ENCODE measurements at regions not wholly inside any gene's neighbourhood (a gene's known extent, or its start where the extent isn't known, plus 50 kb on each side); places are given as distances from the start of the nearest gene placed in this dataset.

DNA sequence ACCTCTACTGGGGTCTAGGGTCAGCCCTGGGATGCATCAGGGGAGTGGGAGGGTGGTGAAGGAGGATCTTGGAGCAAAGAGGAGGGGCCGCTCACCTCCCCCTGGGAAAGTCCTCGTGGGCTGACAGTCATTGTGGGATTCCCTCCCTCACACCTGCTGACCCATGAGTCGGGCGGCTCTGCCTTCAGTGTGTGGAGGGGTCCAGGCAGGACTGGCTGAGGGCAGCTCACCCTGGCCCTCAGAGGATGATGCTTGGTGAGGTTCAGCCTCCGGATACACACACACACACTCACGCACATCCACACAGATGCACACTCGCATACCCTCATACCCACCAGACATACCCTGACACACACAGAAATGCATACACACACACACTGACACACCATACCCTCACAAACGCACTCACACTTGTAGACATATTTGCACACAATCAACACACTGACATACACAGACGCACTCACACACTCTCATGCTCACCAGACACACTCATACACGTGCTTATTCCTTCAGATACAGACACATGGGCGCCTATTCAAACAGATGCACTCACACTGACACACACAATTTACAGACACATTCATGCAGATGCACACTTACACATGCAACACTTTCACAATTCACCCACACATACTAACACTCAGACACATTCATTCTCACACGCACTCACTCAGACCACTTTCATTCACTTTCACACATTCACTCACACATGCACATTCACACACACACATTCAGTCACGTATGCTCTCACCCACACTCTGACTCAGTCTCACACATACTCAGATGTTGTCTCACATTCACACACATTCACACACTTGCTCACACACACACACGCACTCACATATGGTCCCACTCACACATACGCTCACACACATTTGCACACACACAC is 105.1 kb upstream of the RPL38 start:
- no peak for DNase-seq

DNA sequence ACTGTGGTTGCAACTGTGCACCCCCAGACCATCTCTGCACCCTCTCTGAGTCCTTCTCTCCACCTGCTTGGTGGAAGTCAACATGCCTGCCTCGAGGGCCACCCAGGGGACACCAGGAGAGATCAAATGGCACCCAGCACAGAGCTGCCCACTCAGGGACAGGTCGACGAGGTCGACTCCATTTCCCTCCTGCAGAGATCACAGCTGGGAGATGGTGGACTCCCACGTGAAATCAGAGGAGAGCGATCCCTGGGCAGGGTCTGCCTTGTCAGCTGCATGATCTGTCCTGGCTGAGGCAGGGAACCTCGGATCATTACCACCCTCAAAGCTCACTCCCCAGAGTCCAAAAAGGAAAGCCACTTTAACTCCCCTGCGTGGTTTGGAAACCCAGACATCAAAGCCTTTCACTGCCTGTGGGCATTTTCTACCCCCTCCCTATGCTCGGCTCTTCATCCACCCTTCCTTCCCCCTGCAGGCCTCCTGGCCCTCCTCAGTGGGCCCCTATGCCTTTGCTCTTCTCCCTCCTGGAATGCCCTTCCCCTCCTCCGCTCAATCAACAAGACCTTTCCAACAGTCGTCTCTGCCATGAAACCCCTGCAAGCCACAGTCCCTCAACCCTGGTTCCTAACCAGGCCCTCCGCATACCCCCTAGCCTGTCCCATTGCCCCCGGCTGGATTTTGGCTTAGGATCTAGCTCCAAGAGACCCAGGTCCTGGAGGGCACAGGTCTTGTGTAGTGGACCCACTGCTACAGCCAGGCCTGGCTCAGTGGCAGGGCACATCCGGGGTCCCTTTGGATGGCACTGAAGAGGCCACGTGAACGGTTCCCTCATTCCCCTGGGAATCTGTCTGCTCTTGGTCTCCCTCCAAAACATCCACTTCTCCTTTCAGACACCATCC is 103.8 kb upstream of the RPL38 start:
- no peak for DNase-seq

DNA sequence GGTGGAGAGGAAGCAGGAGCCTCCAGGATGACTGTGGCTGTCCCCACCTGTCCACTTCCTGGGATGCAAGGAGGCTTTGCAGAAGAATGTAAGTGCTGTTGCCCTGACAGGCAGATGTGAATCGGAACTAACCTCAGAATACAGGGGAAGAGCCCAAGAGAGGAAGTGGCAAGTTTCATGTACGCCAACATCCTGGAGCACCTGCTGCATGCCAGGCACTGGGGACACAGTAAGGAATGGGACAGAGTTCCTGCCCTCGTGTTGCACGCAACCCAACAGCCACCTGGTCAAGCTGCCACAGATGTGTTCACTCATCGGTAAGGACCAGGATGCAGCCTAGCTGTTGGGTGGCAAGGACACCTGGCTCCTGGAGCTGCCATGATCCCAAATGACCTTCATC is 98.6 kb upstream of the RPL38 start:
- DNase-seq, result no peak

DNA sequence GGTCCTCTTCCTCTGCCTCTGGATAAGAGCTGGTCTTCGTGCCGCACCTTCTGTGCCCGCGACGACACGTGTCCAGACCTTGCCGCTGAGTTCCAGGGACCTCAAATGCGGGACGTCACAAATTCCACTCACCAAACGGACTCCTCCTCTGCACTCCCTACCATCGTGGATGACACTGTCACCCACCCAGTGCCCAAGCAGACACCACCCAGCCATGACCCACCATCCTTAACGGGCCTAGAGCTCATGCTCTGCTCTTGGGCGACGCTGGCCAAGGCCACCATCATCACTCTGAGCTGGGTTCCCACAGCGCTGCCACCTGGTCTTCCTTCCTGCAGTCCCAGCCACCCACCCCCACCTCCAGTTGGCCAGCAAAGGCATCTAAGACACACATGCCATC is 96.4 kb upstream of the RPL38 start:
- DNase-seq, result no peak

DNA sequence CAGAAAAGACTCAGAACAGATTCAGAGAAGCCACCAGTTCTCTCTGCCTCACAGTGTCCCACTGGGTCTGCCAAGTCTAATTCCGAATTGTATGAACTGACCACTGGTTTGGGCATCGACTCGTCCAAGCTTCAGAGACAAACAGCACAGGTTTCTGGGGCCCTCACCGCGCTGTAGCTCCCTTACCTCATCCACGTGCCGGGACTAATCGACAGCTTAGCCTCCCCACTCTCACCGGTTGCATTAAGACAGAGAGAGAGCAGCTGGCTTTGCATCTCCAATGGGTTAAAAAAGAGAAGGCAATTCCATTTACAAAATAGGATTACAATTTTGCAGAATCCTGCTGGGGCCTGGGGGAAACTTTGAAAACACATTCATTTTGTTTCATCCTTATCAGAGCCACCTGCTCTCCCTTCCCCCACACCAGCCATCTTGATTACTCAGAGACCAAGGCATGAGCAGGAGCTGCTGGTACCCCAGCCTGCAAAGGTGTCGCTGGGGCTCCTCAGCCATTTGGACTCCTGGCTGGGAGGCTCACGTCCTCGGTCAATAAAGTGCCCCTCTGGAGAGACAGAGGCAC is 95.3 kb upstream of the RPL38 start:
- no peak for DNase-seq

DNA sequence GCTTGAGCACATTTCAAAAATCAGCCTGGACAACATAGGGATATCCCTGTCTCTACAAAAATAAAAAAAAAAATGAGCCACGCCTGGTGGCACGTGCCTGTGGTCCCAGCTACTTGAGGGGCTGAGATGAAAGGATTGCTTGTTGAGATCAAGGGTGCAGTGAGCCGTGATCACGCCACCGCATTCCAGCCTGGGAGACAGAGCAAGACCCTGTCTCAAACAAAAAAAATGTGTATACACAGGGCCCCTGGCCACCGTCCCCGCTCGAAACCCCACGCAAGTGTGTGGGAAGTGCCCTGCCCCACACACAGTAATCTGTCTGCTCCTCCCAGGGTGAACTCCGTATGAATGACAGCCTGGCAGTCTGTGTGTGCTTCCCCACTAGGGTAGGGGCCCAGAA is 93.0 kb upstream of the RPL38 start:
- no peak for DNase-seq

DNA sequence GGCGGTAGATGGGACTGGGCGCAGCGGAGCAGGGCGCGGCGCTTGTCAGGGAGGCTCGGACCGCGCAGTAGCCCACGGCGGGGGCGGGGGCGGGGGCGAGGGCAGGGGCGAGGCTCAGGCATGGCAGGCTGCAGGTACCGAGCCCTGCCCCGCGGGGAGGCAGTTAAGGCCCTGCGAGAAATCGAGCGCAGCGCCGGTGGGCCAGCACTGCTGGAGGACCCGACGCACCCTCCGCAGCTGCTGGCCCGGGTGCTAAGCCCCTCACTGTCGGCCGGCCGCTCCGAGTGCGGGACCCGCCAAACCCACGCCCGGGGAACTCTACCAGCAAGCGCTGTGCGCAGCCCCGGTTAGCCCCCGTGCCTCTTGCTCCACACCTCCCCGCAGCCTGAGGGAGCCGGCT is 90.2 kb upstream of the RPL38 start:
- DNase-seq, result no peak

DNA sequence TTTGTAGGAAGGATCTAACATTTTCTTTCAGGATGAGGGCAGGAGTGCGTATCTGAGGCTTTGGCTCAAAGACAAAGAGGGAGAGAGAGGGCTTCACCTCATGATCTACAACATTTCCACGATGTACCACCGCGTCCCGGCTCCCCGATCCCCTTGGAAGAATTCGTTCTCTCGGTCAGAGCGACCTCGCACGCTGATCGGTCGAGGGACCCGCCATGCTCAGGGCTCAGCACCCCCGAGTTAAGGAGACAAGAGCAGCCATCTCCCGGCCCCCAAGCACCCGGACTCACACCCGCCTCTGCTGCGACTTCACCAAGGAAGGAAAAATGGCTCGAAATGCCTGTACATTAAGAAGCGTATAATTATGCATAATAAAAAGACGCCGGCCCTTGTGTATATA is 89.5 kb upstream of the RPL38 start:
- no peak for DNase-seq

DNA sequence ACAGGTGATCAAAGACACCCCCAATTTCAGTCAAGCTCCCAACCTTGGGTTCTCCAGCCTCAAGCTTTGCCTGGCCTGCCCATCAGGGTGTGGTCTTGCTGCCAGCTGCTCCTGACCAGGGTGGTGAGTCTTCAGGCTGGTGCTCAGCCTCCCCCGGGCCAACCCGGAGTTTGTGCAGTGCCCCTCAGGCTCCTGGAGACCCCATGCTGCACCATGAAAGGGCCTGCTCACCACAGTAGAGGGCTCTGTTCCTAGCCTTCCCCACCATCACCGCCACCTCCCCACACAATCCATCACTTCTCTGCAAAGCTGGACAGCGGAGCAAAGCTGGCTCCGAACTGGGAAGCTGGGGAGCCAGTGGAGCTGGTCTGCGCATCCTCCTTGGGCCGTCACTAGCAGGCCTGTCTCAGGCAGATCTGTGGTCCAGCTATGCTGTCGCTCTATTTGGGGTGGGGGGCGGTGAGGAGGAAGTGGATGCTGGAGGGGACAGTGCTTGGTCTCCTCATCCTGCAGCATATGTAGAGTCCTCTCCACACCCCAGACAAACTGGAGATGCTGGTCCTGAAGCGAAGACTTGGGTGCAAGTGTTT is 88.5 kb upstream of the RPL38 start:
- DNase-seq, result no peak

DNA sequence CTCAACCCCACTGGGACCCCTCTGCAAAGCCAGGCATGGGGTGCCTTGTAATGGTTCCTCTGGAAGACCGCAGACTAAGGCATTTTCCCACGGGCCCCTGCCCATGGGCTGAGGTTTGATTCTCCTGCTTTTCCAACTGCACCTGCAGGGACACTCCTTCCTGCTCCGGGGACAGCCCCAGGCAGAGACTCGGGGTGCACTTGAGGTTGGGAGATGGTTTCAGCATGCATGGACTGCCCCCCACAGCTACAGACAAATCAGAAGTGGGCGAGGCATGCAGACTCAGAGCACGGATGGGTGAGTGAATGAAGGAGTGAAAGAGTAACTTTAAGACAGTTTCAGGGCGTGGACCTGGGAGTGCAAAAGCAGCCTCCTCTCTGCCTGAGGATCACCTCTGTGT is 87.9 kb upstream of the RPL38 start:
- DNase-seq, result no peak

DNA sequence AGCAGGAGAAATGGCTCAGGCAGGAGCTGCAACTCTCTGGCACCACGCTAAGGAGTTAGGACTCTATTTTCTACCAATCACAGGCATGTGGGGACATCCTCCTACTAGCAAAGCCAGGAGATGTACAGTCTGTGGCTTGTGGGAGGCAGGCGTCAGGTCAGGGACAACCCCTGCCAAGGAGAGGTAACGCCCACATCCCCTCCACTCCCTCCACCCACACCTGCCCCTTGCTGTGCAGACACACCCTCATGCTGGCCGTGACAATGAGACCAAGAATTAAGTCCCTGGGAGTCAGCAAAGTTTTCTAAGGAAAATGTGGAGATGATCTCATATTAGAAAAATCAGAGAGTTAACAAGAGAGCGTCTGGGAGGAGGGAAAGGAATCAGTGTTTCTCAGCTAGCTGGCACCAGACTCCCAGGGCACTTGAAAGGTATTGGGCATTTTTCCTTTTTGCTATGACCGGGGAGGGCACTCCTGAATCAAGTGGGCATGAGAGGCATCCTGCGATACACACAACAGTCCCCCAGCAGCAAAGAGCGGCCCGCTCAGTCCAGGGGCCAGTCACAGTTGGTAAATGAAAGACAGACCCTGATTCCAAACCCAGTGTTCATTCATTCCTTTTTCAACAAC is 87.3 kb upstream of the RPL38 start:
- DNase-seq, result no peak

DNA sequence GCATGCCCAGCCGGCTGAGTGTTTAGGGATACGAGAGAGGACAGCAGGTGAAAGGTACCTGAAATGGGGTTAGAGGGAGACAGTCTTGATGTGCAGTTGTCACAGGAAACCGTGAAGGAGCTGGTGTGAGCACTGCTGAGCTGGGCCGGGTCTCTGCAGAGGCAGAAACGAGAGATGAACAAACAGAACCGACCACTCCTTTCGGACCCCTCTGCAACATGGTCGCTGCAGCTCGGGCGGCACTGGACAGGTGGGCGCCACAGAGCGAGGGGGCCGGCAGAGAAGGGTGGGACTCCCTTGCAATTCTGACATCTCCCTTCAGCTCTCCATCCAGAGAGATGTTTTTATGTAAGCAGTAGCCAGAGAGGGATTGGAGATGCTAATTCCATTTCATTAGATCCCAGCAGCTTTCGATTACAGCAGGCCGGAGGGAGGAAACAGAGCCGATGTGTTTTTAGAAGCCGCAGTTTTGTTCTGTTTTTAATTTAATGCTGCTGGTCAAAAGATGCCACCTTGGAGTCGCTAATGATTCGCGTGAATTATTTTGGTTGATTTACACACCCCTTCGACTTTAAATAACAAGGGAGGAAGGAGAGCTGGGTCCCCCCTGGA is 86.3 kb upstream of the RPL38 start:
- DNase-seq, result no peak

DNA sequence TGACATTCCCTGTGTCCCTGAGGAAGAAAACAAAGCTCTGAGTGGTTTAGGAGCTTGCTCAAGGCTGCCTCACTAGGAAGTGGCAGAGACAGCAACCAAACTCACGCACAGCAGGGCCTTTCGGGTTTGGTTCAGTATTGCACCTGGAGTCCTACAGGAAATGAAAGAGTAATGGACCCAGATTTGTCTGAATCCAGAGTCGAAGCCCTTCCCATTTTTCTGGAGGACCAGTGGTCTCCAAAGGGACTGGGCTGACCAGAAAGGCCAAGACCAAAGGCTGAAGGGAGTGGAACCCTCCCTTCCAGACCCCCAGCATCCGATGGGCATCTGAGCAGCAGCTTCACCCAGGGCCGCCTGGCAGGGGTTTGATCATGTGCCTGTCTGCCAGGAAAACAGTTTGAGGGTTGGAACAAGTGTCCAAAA is 85.5 kb upstream of the RPL38 start:
- DNase-seq, result no peak

DNA sequence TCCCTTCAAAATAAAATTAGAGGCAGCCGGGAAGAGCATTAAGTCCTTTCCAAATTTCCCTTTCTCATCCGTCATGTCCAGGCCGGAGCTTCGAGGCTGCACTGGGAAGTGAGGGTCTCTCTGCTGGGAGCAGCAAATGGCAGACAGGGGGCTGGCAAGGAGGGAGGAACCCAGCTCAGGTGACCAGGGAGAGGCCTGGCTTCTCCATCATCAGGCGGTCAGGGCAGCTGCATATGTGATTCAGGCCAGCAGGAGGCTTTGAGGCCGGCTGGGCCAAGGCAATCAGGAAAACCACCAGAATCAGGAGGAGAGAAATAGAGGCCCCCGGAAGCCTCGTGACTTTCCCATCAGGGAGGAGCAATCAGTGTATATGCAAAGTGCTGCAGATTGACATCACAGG is 85.0 kb upstream of the RPL38 start:
- peak; percentile 68 for DNase-seq

DNA sequence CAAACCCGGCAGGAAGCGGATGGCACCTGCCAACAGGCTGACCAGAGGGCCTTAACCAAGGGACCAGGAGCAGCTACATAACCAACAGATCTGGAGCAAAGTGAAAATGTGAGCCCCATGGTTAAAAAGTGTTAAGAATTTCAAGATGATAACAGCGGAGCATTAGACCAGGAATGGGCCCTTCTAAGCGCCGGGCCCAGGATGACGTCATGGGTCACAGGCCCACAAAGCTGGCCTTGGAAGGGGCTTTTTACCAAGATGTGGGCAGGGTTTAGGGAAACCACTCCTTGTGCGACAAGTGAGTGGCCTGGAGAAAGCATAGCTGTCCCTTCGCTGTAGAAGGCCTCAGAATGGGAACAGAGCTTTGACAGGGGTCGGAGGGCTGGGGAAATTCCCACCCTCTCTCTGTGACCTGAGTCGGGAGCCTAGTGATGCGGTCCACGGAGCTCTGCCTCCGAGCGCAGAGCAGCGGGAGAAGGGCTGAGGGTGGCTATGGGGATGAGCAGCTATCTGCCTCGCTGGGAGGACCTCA is 84.4 kb upstream of the RPL38 start:
- no peak for DNase-seq

DNA sequence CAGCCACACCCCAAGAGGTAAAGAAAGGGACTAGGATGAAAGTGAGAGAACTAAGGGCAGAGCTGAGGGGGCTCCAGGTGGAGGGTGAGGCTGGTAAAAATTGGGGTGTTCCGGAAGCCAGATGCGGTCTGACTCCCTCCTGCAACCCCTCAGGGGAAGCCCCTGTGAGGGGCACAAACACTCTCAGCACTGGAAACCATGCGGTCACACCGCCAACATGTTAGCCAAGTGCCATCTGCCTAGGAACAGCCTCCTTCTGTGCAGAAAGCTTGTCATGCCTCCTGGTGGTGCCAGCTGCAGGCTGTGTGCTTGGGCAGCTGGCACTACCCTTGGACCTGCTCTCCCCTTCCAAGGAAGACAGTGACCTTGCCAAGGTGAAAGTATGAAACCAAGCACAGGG is 83.5 kb upstream of the RPL38 start:
- no peak for DNase-seq

DNA sequence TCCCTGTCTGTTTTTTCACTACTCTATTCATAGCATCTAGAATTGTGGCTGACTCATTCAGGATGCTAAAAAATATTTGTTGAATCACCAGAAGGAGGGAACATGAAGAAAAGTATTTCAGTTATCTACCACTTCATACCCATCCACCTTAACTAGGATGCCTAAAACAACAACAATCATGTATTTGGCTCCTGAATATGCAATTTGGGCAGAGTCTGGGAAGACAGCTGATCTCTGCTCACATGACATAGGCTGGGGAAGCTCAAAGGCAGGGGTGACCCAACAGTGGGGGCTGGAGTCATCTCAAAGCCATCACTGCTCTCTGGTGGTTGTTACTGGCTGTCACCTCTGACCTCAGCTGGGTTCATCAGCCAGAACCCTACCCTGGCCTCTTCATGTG is 80.1 kb upstream of the RPL38 start:
- no peak for DNase-seq

DNA sequence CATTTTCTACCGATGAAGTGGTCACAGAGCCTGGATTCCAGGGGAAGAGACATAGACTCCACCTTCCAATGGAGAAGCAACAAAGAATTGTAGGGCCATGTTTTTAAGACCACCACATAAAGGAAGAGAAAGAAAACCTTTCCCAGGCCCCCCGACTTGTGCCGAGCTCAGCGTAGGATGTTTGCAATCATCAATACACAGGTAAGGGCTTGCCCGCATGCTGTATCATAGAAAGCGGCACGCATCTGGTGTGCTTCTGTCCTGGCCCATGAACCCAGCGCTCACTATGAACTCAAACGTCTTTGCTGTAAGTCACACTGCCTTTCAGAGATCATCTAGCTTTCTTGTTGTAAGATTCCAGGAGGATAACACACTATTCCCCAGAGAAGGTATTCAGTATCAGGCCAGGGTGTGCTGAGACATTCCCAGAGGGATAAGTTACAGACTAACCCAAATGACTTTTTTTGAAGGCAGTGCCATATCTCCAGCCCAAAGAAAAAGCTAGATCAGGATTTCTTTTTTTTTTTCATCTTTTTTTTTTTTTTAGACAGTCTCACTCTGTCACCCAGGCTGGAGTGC is 79.5 kb upstream of the RPL38 start:
- DNase-seq, result no peak

DNA sequence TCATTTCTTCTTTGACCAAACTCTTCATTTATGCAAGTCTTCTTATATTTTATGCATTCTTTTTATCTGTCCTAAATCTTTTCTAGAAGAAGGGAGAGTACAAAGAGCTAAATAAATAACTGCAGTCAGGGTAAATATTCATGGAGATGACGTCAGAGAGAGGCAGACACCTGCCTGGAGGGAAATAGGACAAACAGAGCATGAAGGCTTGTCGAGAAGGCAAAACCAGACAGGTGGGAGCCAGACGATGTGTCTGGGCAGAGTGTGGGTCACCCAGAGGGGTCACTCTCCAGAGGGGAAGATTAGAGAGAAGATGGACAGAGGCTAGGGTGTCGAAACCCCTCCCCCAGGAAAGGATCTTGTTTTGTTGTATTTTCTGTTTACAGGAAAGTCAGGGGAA is 78.3 kb upstream of the RPL38 start:
- DNase-seq, result no peak

DNA sequence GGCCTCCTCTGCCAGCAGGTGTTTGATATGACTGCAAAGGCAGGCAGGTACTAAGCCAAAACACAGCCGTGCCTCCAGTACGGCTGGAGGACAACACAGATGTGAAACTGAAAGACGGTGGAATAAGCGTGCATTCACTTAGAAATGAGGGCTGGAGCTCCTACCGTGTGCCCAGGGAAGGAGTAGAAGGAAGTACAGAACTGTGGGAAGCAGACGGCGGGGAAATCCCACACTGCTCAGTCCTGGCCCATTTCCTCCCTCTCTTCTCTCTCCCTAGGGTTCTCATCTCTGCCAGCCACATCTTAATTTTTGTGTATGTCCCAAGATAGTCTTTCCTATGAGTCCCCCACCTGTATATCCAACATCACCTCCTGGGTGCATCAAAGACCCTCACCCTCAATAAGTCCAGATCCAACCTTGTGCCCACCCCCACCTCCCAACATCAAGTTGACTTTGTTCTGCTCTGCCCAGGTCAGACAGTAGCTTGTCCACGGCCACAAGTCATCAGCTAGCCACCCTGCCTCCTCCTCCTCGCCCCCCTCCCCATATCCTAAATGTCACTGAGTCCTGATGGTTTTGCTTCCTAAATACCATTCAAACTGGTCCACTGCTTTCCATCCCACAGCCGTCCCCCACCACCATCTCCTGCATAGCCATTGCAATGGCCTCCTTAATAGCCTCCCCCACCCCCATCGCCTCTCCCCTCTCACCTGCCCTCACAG is 77.1 kb upstream of the RPL38 start:
- no peak for DNase-seq

DNA sequence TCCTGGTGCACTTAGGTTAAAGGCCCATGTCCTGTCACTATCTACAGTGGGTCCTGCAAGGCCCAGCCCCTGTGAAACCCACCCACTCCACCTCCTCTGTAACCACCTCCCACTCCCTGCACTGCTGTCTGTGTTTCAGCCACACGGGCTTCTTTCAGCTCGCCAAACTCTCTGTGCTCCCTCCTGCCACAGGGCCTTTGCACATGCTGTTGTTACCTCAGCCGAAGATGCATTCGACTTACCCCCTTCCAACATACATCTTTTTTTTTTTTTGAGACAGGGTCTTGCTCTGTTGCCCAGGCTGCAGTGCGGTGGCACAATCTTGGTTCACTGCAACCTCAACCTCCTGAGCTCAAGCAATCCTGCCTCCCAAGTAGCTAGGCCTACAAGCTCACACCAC is 76.5 kb upstream of the RPL38 start:
- DNase-seq, result no peak

All from right hindlimb (tissue), 1 donor.